ENCODE measurements at regions not wholly inside any gene's neighbourhood (a gene's known extent, or its start where the extent isn't known, plus 50 kb on each side); places are given as distances from the start of the nearest gene placed in this dataset.
"Not testable (repeated sequence)": the region's sequence is repeated elsewhere in the genome, so short reads cannot be mapped to it uniquely, and the experiment has no call there.

DNA sequence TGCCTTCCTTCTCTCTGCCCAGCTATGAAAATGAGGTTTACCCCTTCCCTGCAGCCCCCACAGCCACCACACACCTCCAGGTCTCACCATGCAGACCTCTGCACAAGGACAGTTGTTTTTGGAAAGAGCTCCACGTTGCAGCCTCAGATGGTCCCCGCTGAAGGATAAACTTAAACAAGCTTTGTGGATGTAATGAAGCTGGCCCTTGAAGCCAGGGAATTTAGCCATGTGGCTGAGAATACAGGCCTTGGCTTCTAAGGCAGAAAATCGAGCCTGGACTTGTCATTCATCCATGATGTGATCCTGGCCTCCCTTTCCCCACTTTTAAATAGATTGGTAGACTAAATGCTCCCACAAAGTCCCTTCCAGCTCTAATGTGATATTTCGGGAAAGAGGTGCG, 79.4 kb downstream of the TBX3 start:
- no peaks in the 10 kb centered on the region for H4K20me1 ChIP-seq (ENCODE audit: insufficient read depth, low read length, poor library complexity, severe bottlenecking)
- H3K4me2 ChIP-seq (ENCODE audit: low read depth, low read length, poor library complexity, severe bottlenecking): no peak overlapping the region
- no peak for TF ChIP-seq EZH2phosphoT487 (IDR thresholded peaks at IDR 0.05; ENCODE audit: borderline replicate concordance)
- TF ChIP-seq, protein P1, sequence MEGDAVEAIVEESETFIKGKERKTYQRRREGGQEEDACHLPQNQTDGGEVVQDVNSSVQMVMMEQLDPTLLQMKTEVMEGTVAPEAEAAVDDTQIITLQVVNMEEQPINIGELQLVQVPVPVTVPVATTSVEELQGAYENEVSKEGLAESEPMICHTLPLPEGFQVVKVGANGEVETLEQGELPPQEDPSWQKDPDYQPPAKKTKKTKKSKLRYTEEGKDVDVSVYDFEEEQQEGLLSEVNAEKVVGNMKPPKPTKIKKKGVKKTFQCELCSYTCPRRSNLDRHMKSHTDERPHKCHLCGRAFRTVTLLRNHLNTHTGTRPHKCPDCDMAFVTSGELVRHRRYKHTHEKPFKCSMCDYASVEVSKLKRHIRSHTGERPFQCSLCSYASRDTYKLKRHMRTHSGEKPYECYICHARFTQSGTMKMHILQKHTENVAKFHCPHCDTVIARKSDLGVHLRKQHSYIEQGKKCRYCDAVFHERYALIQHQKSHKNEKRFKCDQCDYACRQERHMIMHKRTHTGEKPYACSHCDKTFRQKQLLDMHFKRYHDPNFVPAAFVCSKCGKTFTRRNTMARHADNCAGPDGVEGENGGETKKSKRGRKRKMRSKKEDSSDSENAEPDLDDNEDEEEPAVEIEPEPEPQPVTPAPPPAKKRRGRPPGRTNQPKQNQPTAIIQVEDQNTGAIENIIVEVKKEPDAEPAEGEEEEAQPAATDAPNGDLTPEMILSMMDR (conservative IDR thresholded peaks at IDR 0.05; ENCODE audit: low read length): no peak
- H3K9ac ChIP-seq (ENCODE audit: low read depth, low read length, poor library complexity, severe bottlenecking): no peak overlapping the region
- no peaks in the 10 kb centered on the region for H3K36me3 ChIP-seq (ENCODE audit: insufficient read depth, low read length)
- no peaks in the 10 kb centered on the region for H3K4me1 ChIP-seq (ENCODE audit: insufficient read depth, low read length, poor library complexity, severe bottlenecking)
- no peaks in the 10 kb centered on the region for H3K27me3 ChIP-seq (ENCODE audit: insufficient read depth, low read length, poor library complexity, severe bottlenecking)
- H3F3A ChIP-seq (ENCODE audit: low read depth): no peaks in the 10 kb centered on the region
- no peak overlapping the region for H3K4me3 ChIP-seq (ENCODE audit: low read length, poor library complexity, severe bottlenecking)
- no peak overlapping the region for H2AFZ ChIP-seq (ENCODE audit: low read length)
- no peaks in the 10 kb centered on the region for H3K79me2 ChIP-seq (ENCODE audit: insufficient read depth, low read length)
- H3K9me3 ChIP-seq (ENCODE audit: insufficient read depth, low read depth, low read length): no peaks in the 10 kb centered on the region
- no peaks in the 10 kb centered on the region for H3K9me2 ChIP-seq (replicated peaks; ENCODE audit: low read depth, low read length)

DNA sequence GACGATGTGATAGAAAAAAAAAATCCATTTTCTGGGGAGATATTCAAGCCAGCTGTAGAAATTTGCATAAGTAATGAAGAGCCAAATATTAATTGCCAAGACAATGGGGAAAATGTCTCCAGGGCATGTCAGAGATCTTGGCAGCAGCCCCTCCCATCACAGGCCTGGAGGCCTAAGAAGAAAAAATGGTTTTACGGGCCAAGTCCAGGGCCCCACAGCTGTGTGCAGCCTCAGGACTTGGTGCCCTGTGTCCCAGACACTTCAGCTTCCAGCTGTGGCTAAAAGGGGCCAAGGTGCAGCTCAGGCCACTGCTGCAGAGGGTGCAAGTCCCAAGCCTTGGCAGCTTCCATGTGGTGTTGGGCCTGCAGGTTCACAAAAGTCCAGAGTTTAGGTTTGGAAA, 83.4 kb downstream of the TBX3 start:
- H3K4me2 ChIP-seq (ENCODE audit: low read depth, low read length, poor library complexity, severe bottlenecking); H3K4me3 ChIP-seq (ENCODE audit: low read length, poor library complexity, severe bottlenecking); H3K4me1 ChIP-seq (ENCODE audit: insufficient read depth, low read length, poor library complexity, severe bottlenecking); H3K9me2 ChIP-seq (replicated peaks; ENCODE audit: low read depth, low read length); H3K9me3 ChIP-seq (ENCODE audit: insufficient read depth, low read depth, low read length); H3K27me3 ChIP-seq (ENCODE audit: insufficient read depth, low read length, poor library complexity, severe bottlenecking); H2AFZ ChIP-seq (ENCODE audit: low read length); H3K9ac ChIP-seq (ENCODE audit: low read depth, low read length, poor library complexity, severe bottlenecking); H3F3A ChIP-seq (ENCODE audit: low read depth); H3K79me2 ChIP-seq (ENCODE audit: insufficient read depth, low read length); H3K36me3 ChIP-seq (ENCODE audit: insufficient read depth, low read length); H4K20me1 ChIP-seq (ENCODE audit: insufficient read depth, low read length, poor library complexity, severe bottlenecking): not testable (repeated sequence)

DNA sequence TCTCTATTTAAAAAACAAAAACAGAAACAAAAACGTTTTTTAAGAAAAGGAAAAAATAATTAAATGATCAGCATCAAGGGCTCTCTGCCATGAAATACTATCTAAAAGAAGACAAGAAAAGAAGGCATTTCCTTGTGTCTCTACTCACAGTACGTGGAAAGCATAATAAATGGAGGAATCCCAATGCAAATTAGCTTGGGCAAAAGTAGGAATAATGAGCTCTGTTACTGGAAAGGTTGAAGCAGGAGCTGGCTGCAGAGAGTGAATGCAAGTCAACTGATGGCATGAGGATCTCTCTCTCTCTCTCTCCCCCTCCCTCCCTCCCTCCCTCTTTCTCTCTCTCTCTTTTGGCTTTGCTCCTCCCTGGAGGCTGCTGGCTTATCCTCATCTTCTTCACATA, 85.9 kb downstream of the TBX3 start:
- TF ChIP-seq EZH2phosphoT487 (IDR thresholded peaks at IDR 0.05; ENCODE audit: borderline replicate concordance): no peak
- TF ChIP-seq, protein P1 (conservative IDR thresholded peaks at IDR 0.05; ENCODE audit: low read length): no peak
- peaks cover under 1% of the 10 kb centered on the region; the same call in 1 of the 2 replicates for H3K9me3 ChIP-seq (ENCODE audit: insufficient read depth, low read depth, low read length)
- no peak overlapping the region for H3K4me2 ChIP-seq (ENCODE audit: low read depth, low read length, poor library complexity, severe bottlenecking)
- no peaks in the 10 kb centered on the region for H3K79me2 ChIP-seq (ENCODE audit: insufficient read depth, low read length)
- no peak overlapping the region for H3K9ac ChIP-seq (ENCODE audit: low read depth, low read length, poor library complexity, severe bottlenecking)
- no peaks in the 10 kb centered on the region for H3K4me1 ChIP-seq (ENCODE audit: insufficient read depth, low read length, poor library complexity, severe bottlenecking)
- no peaks in the 10 kb centered on the region for H3K36me3 ChIP-seq (ENCODE audit: insufficient read depth, low read length)
- H3K9me2 ChIP-seq (replicated peaks; ENCODE audit: low read depth, low read length): no peaks in the 10 kb centered on the region
- no peak overlapping the region for H2AFZ ChIP-seq (ENCODE audit: low read length)
- no peaks in the 10 kb centered on the region for H4K20me1 ChIP-seq (ENCODE audit: insufficient read depth, low read length, poor library complexity, severe bottlenecking)
- no peaks in the 10 kb centered on the region for H3K27me3 ChIP-seq (ENCODE audit: insufficient read depth, low read length, poor library complexity, severe bottlenecking)
- H3F3A ChIP-seq (ENCODE audit: low read depth): no peaks in the 10 kb centered on the region
- no peak overlapping the region for H3K4me3 ChIP-seq (ENCODE audit: low read length, poor library complexity, severe bottlenecking)

DNA sequence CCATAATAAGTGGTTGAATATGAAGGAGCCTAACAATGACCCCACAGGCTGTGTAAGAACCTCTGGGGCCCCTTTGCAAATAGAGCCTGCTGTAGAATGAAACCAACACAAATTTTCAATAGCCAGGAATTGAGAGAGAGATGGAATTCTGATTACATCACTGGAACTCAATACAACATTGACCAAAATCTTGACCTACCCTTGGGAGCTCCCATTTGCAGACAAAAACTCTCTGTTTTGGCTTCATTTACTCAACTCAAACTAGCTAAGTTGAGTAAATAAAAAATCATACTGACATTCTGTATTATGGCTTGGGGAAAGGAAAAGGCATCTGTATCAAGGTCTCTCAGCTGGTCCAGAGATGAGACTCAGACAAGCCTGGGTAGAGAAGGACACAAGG, 91.0 kb downstream of the TBX3 start:
- no peaks in the 10 kb centered on the region for H3K27me3 ChIP-seq (ENCODE audit: insufficient read depth, low read length, poor library complexity, severe bottlenecking)
- H3K4me1 ChIP-seq (ENCODE audit: insufficient read depth, low read length, poor library complexity, severe bottlenecking): no peaks in the 10 kb centered on the region

More for the DNA sequence above, 91.0 kb downstream of the TBX3 start:
- H3K79me2 ChIP-seq (ENCODE audit: insufficient read depth, low read length): no peaks in the 10 kb centered on the region
- H3K9me2 ChIP-seq (replicated peaks; ENCODE audit: low read depth, low read length): no peaks in the 10 kb centered on the region
- no peak for TF ChIP-seq EZH2phosphoT487 (IDR thresholded peaks at IDR 0.05; ENCODE audit: borderline replicate concordance)
- no peak overlapping the region for H3K9ac ChIP-seq (ENCODE audit: low read depth, low read length, poor library complexity, severe bottlenecking)
- H3K4me2 ChIP-seq (ENCODE audit: low read depth, low read length, poor library complexity, severe bottlenecking): no peak overlapping the region
- peaks cover 8% of the 10 kb centered on the region; the same call in 1 of the 2 replicates for H3K9me3 ChIP-seq (ENCODE audit: insufficient read depth, low read depth, low read length)
- H3F3A ChIP-seq (ENCODE audit: low read depth): no peaks in the 10 kb centered on the region
- no peak overlapping the region for H3K4me3 ChIP-seq (ENCODE audit: low read length, poor library complexity, severe bottlenecking)
- no peaks in the 10 kb centered on the region for H4K20me1 ChIP-seq (ENCODE audit: insufficient read depth, low read length, poor library complexity, severe bottlenecking)
- H2AFZ ChIP-seq (ENCODE audit: low read length): no peak overlapping the region
- H3K36me3 ChIP-seq (ENCODE audit: insufficient read depth, low read length): no peaks in the 10 kb centered on the region

All from Loucy (cell line).